ENCODE measurements at regions not wholly inside any gene's neighbourhood (a gene's known extent, or its start where the extent isn't known, plus 50 kb on each side); places are given as distances from the start of the nearest gene placed in this dataset.

DNA sequence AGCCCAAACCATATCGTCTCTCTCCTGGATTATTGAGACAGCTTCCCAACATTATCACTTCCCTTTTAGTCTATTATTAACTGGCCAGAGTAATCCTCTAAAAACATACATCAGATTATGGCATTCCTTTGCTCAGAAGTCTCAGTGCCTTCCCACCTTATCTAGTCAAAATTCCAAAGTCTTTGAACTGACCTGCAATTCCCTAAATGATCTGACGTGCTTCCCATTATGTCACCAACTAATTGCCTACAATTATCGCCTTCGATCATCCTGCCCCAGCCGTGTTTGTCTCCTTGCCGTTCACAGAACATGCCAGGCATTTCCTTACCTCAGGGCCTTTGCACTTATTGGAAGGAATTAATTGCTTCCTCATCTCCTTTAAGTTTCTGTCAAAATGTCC lies 332.4 kb downstream of the IRS1 start:
- no peak overlapping the region for H3K4me3 ChIP-seq (replicated peaks in 1 of 3; ENCODE audit: insufficient read depth in 1 of 3, low read depth in 2 of 3, low read length in 3 of 3)
- H2AFZ ChIP-seq (ENCODE audit: low read length) = peak overlapping the region; percentile 18
- in situ Hi-C loops (cut with HindIII; ENCODE audit: extremely low pct_ligation_motif_present, low pct_unique_long_range_greater_than_20kb) (no loop called here), intact Hi-C loops (cut with micrococcal nuclease; ENCODE audit: unreplicated experiment) (no loop called here)
- no peak overlapping the region for H3K4me2 ChIP-seq (ENCODE audit: low read depth, low read length)
- no peak overlapping the region for H3K9ac ChIP-seq (ENCODE audit: insufficient read depth, low read depth, low read length)
- ChIA-PET POLR2A (interaction anchor here (1.4 kb wide), 1 partner anchor 11 kb away, joined by 4 read pairs; no protein-coding TSS in a partner anchor), CTCF (ENCODE audit: low intra/inter-chr PET ratio, low total read pairs) (interaction anchor here (0.6 kb wide), 1 partner anchor 30 kb away, joined by 4 read pairs; no protein-coding TSS in a partner anchor)
- BruUV-seq (replicated peaks) = no TSS peak
- TF ChIP-seq JUND (CRISPR knock-in tag; IDR thresholded peaks at IDR 0.05) (0 out of 2 replicates have a peak, but pooled peaks have one; percentile 27), ZMYM3 (CRISPR knock-in tag; IDR thresholded peaks at IDR 0.05) (peak; percentile 49; the same call in 1 of the 2 replicates), POLR2AphosphoS2 (IDR thresholded peaks at IDR 0.05; ENCODE audit: low read depth, low read length) (no peak), ZNF34 (CRISPR knock-in tag; IDR thresholded peaks at IDR 0.05; ENCODE audit: borderline replicate concordance) (no peak)
- peaks cover 15% of the 10 kb centered on the region for H3K4me1 ChIP-seq (ENCODE audit: insufficient read depth, low read length)
- no peak overlapping the region for H3K27ac ChIP-seq (ENCODE audit: extremely low read length, insufficient read depth, low read length)
- WGBS (ENCODE audit: low lambda C conversion rate) = 21% methylated on average over 6 of the region's 6 CpGs
- no peaks in the 10 kb centered on the region for H4K20me1 ChIP-seq (ENCODE audit: insufficient read depth, low read length)
- H3K79me2 ChIP-seq (ENCODE audit: insufficient read depth, low read length) = no peaks in the 10 kb centered on the region
- FAIRE-seq = no peak
- peak; percentile 33 for DNase-seq (ENCODE audit: low spot score)
- no peaks in the 10 kb centered on the region for H3K36me3 ChIP-seq (replicated peaks in 1 of 2; ENCODE audit: control insufficient read depth in 1 of 2, insufficient read depth in 2 of 2, low read length in 2 of 2)
- H3K9me3 ChIP-seq (ENCODE audit: low read length) = no peaks in the 10 kb centered on the region
- no peak for ATAC-seq
- H3K27me3 ChIP-seq (ENCODE audit: control insufficient read depth in 1 of 2, insufficient read depth in 2 of 2, low read length in 2 of 2) = no peaks in the 10 kb centered on the region

DNA sequence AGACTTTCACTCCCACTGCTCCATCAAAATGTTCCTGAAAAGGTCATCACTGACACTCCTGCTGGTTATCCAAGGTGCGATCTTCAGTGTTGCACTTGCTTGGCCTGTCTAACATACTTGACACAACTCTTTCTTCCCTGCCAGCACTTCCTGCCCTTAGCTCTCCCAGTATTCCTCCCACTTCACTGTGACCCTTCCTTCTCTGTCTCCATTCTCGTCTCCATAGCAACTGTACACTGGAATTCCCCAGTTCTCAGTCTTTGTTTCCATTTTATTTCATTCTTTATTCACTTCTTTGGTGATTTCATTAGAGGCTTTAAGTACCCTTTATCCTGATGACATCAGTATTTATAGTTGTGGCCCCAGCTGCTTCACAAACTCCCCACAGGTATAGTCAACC lies 333.0 kb downstream of the IRS1 start:
- ATAC-seq (no peak), FAIRE-seq (no peak), DNase-seq (ENCODE audit: low spot score) (no peak)
- WGBS (ENCODE audit: low lambda C conversion rate) = 94% methylated on average over 2 of the region's 2 CpGs
- no peak overlapping the region for H3K9ac ChIP-seq (ENCODE audit: insufficient read depth, low read depth, low read length)
- no peaks in the 10 kb centered on the region for H3K9me3 ChIP-seq (ENCODE audit: low read length)
- in situ Hi-C loops (cut with HindIII; ENCODE audit: extremely low pct_ligation_motif_present, low pct_unique_long_range_greater_than_20kb) = no loop called here
- no peaks in the 10 kb centered on the region for H3K79me2 ChIP-seq (ENCODE audit: insufficient read depth, low read length)
- no peak overlapping the region for H3K4me2 ChIP-seq (ENCODE audit: low read depth, low read length)
- H4K20me1 ChIP-seq (ENCODE audit: insufficient read depth, low read length) = no peaks in the 10 kb centered on the region
- no peaks in the 10 kb centered on the region for H3K36me3 ChIP-seq (replicated peaks in 1 of 2; ENCODE audit: control insufficient read depth in 1 of 2, insufficient read depth in 2 of 2, low read length in 2 of 2)
- BruUV-seq (replicated peaks) = no TSS peak
- H3K4me1 ChIP-seq (ENCODE audit: insufficient read depth, low read length) = peaks cover 15% of the 10 kb centered on the region
- ChIA-PET POLR2A (interaction anchor here (1.4 kb wide), 1 partner anchor 12 kb away, joined by 4 read pairs; no protein-coding TSS in a partner anchor), CTCF (ENCODE audit: low intra/inter-chr PET ratio, low total read pairs) (no interaction called here)
- no peak overlapping the region for H3K4me3 ChIP-seq (replicated peaks in 1 of 3; ENCODE audit: insufficient read depth in 1 of 3, low read depth in 2 of 3, low read length in 3 of 3)
- TF ChIP-seq, protein P1, sequence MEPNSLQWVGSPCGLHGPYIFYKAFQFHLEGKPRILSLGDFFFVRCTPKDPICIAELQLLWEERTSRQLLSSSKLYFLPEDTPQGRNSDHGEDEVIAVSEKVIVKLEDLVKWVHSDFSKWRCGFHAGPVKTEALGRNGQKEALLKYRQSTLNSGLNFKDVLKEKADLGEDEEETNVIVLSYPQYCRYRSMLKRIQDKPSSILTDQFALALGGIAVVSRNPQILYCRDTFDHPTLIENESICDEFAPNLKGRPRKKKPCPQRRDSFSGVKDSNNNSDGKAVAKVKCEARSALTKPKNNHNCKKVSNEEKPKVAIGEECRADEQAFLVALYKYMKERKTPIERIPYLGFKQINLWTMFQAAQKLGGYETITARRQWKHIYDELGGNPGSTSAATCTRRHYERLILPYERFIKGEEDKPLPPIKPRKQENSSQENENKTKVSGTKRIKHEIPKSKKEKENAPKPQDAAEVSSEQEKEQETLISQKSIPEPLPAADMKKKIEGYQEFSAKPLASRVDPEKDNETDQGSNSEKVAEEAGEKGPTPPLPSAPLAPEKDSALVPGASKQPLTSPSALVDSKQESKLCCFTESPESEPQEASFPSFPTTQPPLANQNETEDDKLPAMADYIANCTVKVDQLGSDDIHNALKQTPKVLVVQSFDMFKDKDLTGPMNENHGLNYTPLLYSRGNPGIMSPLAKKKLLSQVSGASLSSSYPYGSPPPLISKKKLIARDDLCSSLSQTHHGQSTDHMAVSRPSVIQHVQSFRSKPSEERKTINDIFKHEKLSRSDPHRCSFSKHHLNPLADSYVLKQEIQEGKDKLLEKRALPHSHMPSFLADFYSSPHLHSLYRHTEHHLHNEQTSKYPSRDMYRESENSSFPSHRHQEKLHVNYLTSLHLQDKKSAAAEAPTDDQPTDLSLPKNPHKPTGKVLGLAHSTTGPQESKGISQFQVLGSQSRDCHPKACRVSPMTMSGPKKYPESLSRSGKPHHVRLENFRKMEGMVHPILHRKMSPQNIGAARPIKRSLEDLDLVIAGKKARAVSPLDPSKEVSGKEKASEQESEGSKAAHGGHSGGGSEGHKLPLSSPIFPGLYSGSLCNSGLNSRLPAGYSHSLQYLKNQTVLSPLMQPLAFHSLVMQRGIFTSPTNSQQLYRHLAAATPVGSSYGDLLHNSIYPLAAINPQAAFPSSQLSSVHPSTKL (CRISPR knock-in tag; IDR thresholded peaks at IDR 0.05) = no peak
- TF ChIP-seq ZNF143 (CRISPR knock-in tag; IDR thresholded peaks at IDR 0.05) = no peak
- H3K27ac ChIP-seq (ENCODE audit: extremely low read length, insufficient read depth, low read length) = no peak overlapping the region
- H2AFZ ChIP-seq (ENCODE audit: low read length) = no peak overlapping the region
- H3K27me3 ChIP-seq (ENCODE audit: control insufficient read depth in 1 of 2, insufficient read depth in 2 of 2, low read length in 2 of 2) = no peaks in the 10 kb centered on the region
- intact Hi-C loops (cut with micrococcal nuclease; ENCODE audit: unreplicated experiment) = no loop called here
